SK-N-SH (cell line): ENCODE measurements at regions not wholly inside any gene's neighbourhood (a gene's known extent, or its start where the extent isn't known, plus 50 kb on each side); places are given as distances from the start of the nearest gene placed in this dataset.

Source experiments
- CTCF ChIA-PET: fragments of 300-600, 350-600 bp; formaldehyde crosslinking; extraction: SDS; loops from one replicate; lab custom pipeline; 2021; lab: Yijun Ruan, JAX
- POLR2A ChIA-PET: fragments of 350-600 bp; sonication (Branson Sonifier 250); formaldehyde crosslinking; extraction: SDS; loops from one replicate; lab custom pipeline; 2020; ENCODE audit warnings: antibody characterized with exemption, inconsistent platforms; lab: Yijun Ruan, JAX
- DNase-seq: peaks from one replicate; pipeline ENCODE4 v3.0.0; 2012
- H2AFZ ChIP-seq: fragments of 200-600 bp; sonication (generic); 2 replicates; pipeline ENCODE4 v1.8.1; 2016; ENCODE audit warnings: antibody characterized with exemption, mild to moderate bottlenecking, low read depth
- H3F3A ChIP-seq: fragments of 200-600 bp; sonication (generic); replicated peaks from 2 replicates; pipeline ENCODE3; 2016; ENCODE audit warnings: antibody characterized with exemption, mild to moderate bottlenecking; ENCODE audit not compliant: insufficient read depth
- H3K27ac ChIP-seq, 2 experiments: fragments of 200-500 bp in 1 of 2; fragments of 200-600 bp in 1 of 2; sonication (Bioruptor generic) in 1 of 2; sonication (generic), shearing (Covaris generic) in 1 of 2; 2 replicates each; pipeline versions ENCODE4 v1.5.1 to v1.6.1; 2014 to 2016; ENCODE audit warnings: low read depth in 2 of 2, inconsistent platforms in 1 of 2, low read length in 1 of 2, mild to moderate bottlenecking in 1 of 2, mixed read lengths in 1 of 2
- H3K27me3 ChIP-seq: fragments of 200-600 bp; sonication (generic), shearing (Covaris generic); 2 replicates; pipeline ENCODE4 v1.6.1; 2016; ENCODE audit warnings: mixed run types; ENCODE audit not compliant: insufficient read depth
- H3K36me3 ChIP-seq, 2 experiments: fragments of 200-500 bp in 1 of 2; fragments of 200-600 bp in 1 of 2; sonication (Bioruptor generic) in 1 of 2; sonication (generic) in 1 of 2; replicated peaks in 1 of 2; 2 replicates each; pipeline versions ENCODE3 to v1.5.1; 2014 to 2016; ENCODE audit warnings: low read length in 1 of 2, mild to moderate bottlenecking in 1 of 2; ENCODE audit not compliant: insufficient read depth in 2 of 2, control insufficient read depth in 1 of 2
- H3K4me1 ChIP-seq, 2 experiments: fragments of 200-500 bp in 1 of 2; fragments of 200-600 bp in 1 of 2; sonication (Bioruptor generic) in 1 of 2; sonication (generic), shearing (Covaris generic) in 1 of 2; 2 replicates each; pipeline versions ENCODE4 v1.5.1 to v1.6.1; 2014 to 2016; ENCODE audit warnings: low read depth in 1 of 2, low read length in 1 of 2, mixed run types in 1 of 2; ENCODE audit not compliant: insufficient read depth in 2 of 2, control insufficient read depth in 1 of 2
- H3K4me2 ChIP-seq: fragments of 200-600 bp; sonication (generic), shearing (Covaris generic); 2 replicates; pipeline ENCODE4 v1.6.1; 2017; ENCODE audit warnings: mixed run types
- H3K4me3 ChIP-seq, 2 experiments: fragments of 200-500 bp in 1 of 2; fragments of 200-600 bp in 1 of 2; sonication (Bioruptor generic) in 1 of 2; sonication (generic), shearing (Covaris generic) in 1 of 2; 2 replicates each; pipeline versions ENCODE4 v1.5.1 to v1.8.1; 2014 to 2016; ENCODE audit warnings: low read depth in 2 of 2, inconsistent platforms in 1 of 2, low read length in 1 of 2, mild to moderate bottlenecking in 1 of 2, mixed read lengths in 1 of 2, moderate library complexity in 1 of 2
- H3K79me2 ChIP-seq: fragments of 200-600 bp; sonication (generic); 2 replicates; pipeline ENCODE4 v1.8.1; 2017; ENCODE audit warnings: mild to moderate bottlenecking; ENCODE audit not compliant: insufficient read depth
- H3K9ac ChIP-seq: fragments of 200-600 bp; sonication (generic); 2 replicates; pipeline ENCODE4 v1.6.1; 2017; ENCODE audit warnings: mixed run types
- H3K9me2 ChIP-seq: fragments of 200-600 bp; sonication (generic); 2 replicates; pipeline ENCODE4 v1.6.1; 2017; ENCODE audit warnings: mixed run types
- H3K9me3 ChIP-seq: fragments of 200-600 bp; sonication (generic); 2 replicates; pipeline ENCODE4 v1.6.1; 2017; ENCODE audit warnings: mixed run types, mild to moderate bottlenecking, moderate library complexity
- H4K20me1 ChIP-seq: fragments of 200-600 bp; sonication (generic); 2 replicates; pipeline ENCODE4 v1.6.1; 2017; ENCODE audit warnings: mild to moderate bottlenecking, mixed run types; ENCODE audit not compliant: insufficient read depth
- CHD2 ChIP-seq: fragments of 150-350 bp; IDR thresholded peaks from 2 replicates; pipeline ENCODE4 v1.6.1; 2018; ENCODE audit warnings: low read length; ENCODE audit not compliant: partially characterized antibody
- EP300 ChIP-seq, 2 experiments: IDR thresholded peaks; 2 replicates each; pipeline versions ENCODE4 v1.4.0 to v1.6.1; 2012; ENCODE audit warnings: borderline replicate concordance in 1 of 2, low read depth in 1 of 2, low read length in 1 of 2
- EZH2phosphoT487 ChIP-seq: fragments of 200-600 bp; sonication (generic); IDR thresholded peaks from 2 replicates; pipeline ENCODE4 v1.6.1; 2017; ENCODE audit warnings: low read depth, mixed run types, mild to moderate bottlenecking, antibody characterized with exemption, moderate library complexity, borderline replicate concordance
- GABPA ChIP-seq: IDR thresholded peaks from 2 replicates; pipeline ENCODE4 v1.4.0; 2012; ENCODE audit warnings: low read depth, mild to moderate bottlenecking
- MEF2A ChIP-seq: IDR thresholded peaks from 2 replicates; pipeline ENCODE4 v1.4.0; 2012; ENCODE audit warnings: low read depth, borderline replicate concordance
- MXI1 ChIP-seq: IDR thresholded peaks from 2 replicates; pipeline ENCODE4 v1.6.1; 2012; ENCODE audit warnings: mild to moderate bottlenecking, low read depth, low read length, improper control_type of control experiment
- NRF1 ChIP-seq: IDR thresholded peaks from 2 replicates; pipeline ENCODE4 v1.6.1; 2012; ENCODE audit warnings: low read depth, mild to moderate bottlenecking, low read length
- RAD21 ChIP-seq: IDR thresholded peaks from 2 replicates; pipeline ENCODE4 v1.6.1; 2012; ENCODE audit warnings: mild to moderate bottlenecking, low read length
- SMC3 ChIP-seq: IDR thresholded peaks from 2 replicates; pipeline ENCODE4 v1.6.1; 2012; ENCODE audit warnings: low read depth, low read length, improper control_type of control experiment
- USF1 ChIP-seq: IDR thresholded peaks from 2 replicates; pipeline ENCODE4 v1.4.0; 2012; ENCODE audit warnings: low read depth, borderline replicate concordance
- USF2 ChIP-seq: fragments of 150-350 bp; IDR thresholded peaks from 2 replicates; pipeline ENCODE4 v1.6.1; 2017; ENCODE audit warnings: antibody characterized with exemption, low read length, low read depth, borderline replicate concordance
- YY1 ChIP-seq: IDR thresholded peaks from 2 replicates; pipeline ENCODE4 v1.4.0; 2012; ENCODE audit warnings: low read depth, mild to moderate bottlenecking
- ZBTB33 ChIP-seq: IDR thresholded peaks from 2 replicates; pipeline ENCODE4 v1.4.0; 2012; ENCODE audit warnings: low read depth, borderline replicate concordance
- WGBS: methylation state at CpG from one replicate; pipeline ENCODE4 v1.1.6; 2017; ENCODE audit warnings: low lambda C conversion rate; 5-methylcytosine and 5-hydroxymethylcytosine counted together

- DNase-seq: no peak
These were observed 235.2 kb downstream of the TMEM26 start for GRCh38 chr10:61217851-61218565.

More at GRCh38 chr10:61217851-61218565, 235.2 kb downstream of the TMEM26 start:
- POLR2A ChIA-PET: no interaction called here
- Histone ChIP-seq H3K27ac (no peak overlapping the region), H3K9ac (no peak overlapping the region), H3K36me3 (no peaks in the 10 kb centered on the region), H2AFZ (no peak overlapping the region), H3F3A (no peaks in the 10 kb centered on the region), H3K4me3 (no peak overlapping the region), H3K4me2 (no peak overlapping the region), H4K20me1 (no peaks in the 10 kb centered on the region), H3K79me2 (no peaks in the 10 kb centered on the region), H3K9me3 (no peaks in the 10 kb centered on the region; the same call in 1 of the 2 replicates), H3K9me2 (no peaks in the 10 kb centered on the region), H3K4me1 (no peaks in the 10 kb centered on the region), H3K27me3 (no peaks in the 10 kb centered on the region)
- 50% methylated on average over 3 of the region's 3 CpGs for WGBS
- CTCF ChIA-PET: no interaction called here
- TF ChIP-seq EP300 (IDR thresholded peaks at IDR 0.05; ENCODE audit: borderline replicate concordance in 1 of 2, low read depth in 1 of 2, low read length in 1 of 2): no peak
- no peak for TF ChIP-seq USF1
- no peak for TF ChIP-seq CHD2
- TF ChIP-seq NRF1: no peak
- no peak for TF ChIP-seq MXI1
- no peak for TF ChIP-seq RAD21
- TF ChIP-seq YY1: no peak
- no peak for TF ChIP-seq SMC3
- no peak for TF ChIP-seq EZH2phosphoT487
- no peak for TF ChIP-seq ZBTB33
- TF ChIP-seq MEF2A: no peak
- no peak for TF ChIP-seq USF2
- TF ChIP-seq GABPA: no peak
